Loucy (cell line): ENCODE measurements at regions not wholly inside any gene's neighbourhood (a gene's known extent, or its start where the extent isn't known, plus 50 kb on each side); places are given as distances from the start of the nearest gene placed in this dataset.

Experiments used
- H2AFZ ChIP-seq: fragments of 200-600 bp; sonication (generic); 2 replicates; pipeline ENCODE4 v1.6.0; 2016; ENCODE audit warnings: antibody characterized with exemption, mild to moderate bottlenecking, low read length, moderate library complexity
- H3F3A ChIP-seq: fragments of 200-600 bp; 2 replicates; pipeline ENCODE4 v1.6.0; 2016; ENCODE audit warnings: antibody characterized with exemption, low read depth, mild to moderate bottlenecking
- H3K27me3 ChIP-seq: fragments of 200-600 bp; sonication (generic); 2 replicates; pipeline ENCODE4 v1.6.1; 2014; ENCODE audit warnings: low read length, mild to moderate bottlenecking; ENCODE audit not compliant: insufficient read depth, poor library complexity, severe bottlenecking
- H3K36me3 ChIP-seq: fragments of 200-600 bp; sonication (generic); 2 replicates; pipeline ENCODE4 v1.6.1; 2016; ENCODE audit warnings: low read length; ENCODE audit not compliant: insufficient read depth
- H3K4me1 ChIP-seq: fragments of 200-600 bp; sonication (generic); 2 replicates; pipeline ENCODE4 v1.5.1; 2014; ENCODE audit warnings: low read length, mild to moderate bottlenecking; ENCODE audit not compliant: insufficient read depth, poor library complexity, severe bottlenecking
- H3K4me2 ChIP-seq: fragments of 200-600 bp; sonication (generic); 2 replicates; pipeline ENCODE4 v1.6.0; 2014; ENCODE audit warnings: antibody characterized with exemption, low read length, low read depth, mild to moderate bottlenecking; ENCODE audit not compliant: poor library complexity, severe bottlenecking
- H3K4me3 ChIP-seq: fragments of 200-600 bp; sonication (generic); 2 replicates; pipeline ENCODE4 v1.5.1; 2014; ENCODE audit warnings: low read length, mild to moderate bottlenecking, mixed read lengths; ENCODE audit not compliant: poor library complexity, severe bottlenecking
- H3K79me2 ChIP-seq: fragments of 200-600 bp; sonication (generic); 2 replicates; pipeline ENCODE4 v1.6.1; 2014; ENCODE audit warnings: low read length; ENCODE audit not compliant: insufficient read depth
- H3K9ac ChIP-seq: fragments of 200-600 bp; sonication (generic); 2 replicates; pipeline ENCODE4 v1.6.0; 2014; ENCODE audit warnings: mild to moderate bottlenecking, low read depth, low read length, moderate library complexity; ENCODE audit not compliant: poor library complexity, severe bottlenecking
- H3K9me2 ChIP-seq: fragments of 200-600 bp; sonication (generic); replicated peaks from 2 replicates; pipeline ENCODE4 v1.6.1; 2016; ENCODE audit warnings: low read depth, low read length, mixed read lengths
- H3K9me3 ChIP-seq: fragments of 200-600 bp; sonication (generic); 2 replicates; pipeline ENCODE4 v1.6.1; 2014; ENCODE audit warnings: mild to moderate bottlenecking, antibody characterized with exemption, low read length, low read depth; ENCODE audit not compliant: insufficient read depth
- H4K20me1 ChIP-seq: fragments of 200-600 bp; sonication (generic); 2 replicates; pipeline ENCODE4 v1.6.0; 2014; ENCODE audit warnings: antibody characterized with exemption, low read length, mild to moderate bottlenecking; ENCODE audit not compliant: insufficient read depth, poor library complexity, severe bottlenecking
- EZH2phosphoT487 ChIP-seq: fragments of 200-600 bp; IDR thresholded peaks from 2 replicates; pipeline ENCODE4 v1.6.1; 2018; ENCODE audit warnings: antibody characterized with exemption, mild to moderate bottlenecking, moderate library complexity, borderline replicate concordance
- TF ChIP-seq, protein P1 (sequence below): fragments of 200-600 bp; sonication (generic); conservative IDR thresholded peaks from 2 replicates; pipeline ENCODE4 v1.5.1; 2014; ENCODE audit warnings: mild to moderate bottlenecking, antibody characterized with exemption, low read length

DNA sequence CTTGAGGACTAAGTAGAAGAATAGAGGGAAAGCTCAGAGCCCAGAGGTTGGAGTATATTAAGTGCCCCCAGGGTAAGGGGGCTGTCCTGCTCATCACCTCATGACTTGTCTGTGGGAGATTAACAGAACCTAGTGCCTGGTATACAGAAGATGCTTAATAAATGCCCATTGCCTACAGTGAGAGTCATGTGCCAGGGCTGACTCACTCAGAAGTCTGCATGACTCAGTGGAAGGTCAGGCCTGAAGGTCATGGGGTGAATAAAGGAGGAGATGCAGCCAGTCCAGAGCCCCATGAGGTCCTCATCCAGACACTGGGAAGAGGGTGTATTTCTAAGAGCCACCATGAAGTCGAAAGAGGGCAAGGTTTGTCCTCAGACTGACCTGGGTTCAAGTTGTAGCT lies 62.5 kb upstream of the TLE3 start:
- H3K9me3 ChIP-seq = no peaks in the 10 kb centered on the region
- no peak overlapping the region for H3K4me3 ChIP-seq
- no peak overlapping the region for H3K4me2 ChIP-seq
- no peaks in the 10 kb centered on the region for H3K36me3 ChIP-seq
- H3F3A ChIP-seq = no peaks in the 10 kb centered on the region
- no peak for TF ChIP-seq EZH2phosphoT487
- TF ChIP-seq, protein P1, sequence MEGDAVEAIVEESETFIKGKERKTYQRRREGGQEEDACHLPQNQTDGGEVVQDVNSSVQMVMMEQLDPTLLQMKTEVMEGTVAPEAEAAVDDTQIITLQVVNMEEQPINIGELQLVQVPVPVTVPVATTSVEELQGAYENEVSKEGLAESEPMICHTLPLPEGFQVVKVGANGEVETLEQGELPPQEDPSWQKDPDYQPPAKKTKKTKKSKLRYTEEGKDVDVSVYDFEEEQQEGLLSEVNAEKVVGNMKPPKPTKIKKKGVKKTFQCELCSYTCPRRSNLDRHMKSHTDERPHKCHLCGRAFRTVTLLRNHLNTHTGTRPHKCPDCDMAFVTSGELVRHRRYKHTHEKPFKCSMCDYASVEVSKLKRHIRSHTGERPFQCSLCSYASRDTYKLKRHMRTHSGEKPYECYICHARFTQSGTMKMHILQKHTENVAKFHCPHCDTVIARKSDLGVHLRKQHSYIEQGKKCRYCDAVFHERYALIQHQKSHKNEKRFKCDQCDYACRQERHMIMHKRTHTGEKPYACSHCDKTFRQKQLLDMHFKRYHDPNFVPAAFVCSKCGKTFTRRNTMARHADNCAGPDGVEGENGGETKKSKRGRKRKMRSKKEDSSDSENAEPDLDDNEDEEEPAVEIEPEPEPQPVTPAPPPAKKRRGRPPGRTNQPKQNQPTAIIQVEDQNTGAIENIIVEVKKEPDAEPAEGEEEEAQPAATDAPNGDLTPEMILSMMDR = no peak
- no peaks in the 10 kb centered on the region for H4K20me1 ChIP-seq
- no peak overlapping the region for H2AFZ ChIP-seq
- H3K9me2 ChIP-seq = no peaks in the 10 kb centered on the region
- no peak overlapping the region for H3K9ac ChIP-seq
- peaks cover 16% of the 10 kb centered on the region for H3K4me1 ChIP-seq
- no peaks in the 10 kb centered on the region for H3K79me2 ChIP-seq
- H3K27me3 ChIP-seq = no peaks in the 10 kb centered on the region

DNA sequence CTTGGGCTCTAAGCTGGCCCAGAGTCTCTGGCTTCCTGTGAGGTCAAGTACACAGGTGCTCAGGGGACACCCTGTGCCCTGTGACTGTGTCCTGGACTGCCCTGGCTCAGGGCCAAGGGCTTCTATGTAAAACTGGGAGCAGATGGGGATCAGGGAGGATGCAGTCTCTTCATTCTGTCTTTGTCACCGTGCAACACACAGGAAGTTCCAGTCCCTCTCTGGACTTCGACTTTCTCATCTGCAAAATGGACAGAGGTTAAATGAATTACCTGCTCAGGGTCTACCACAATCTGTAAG lies 61.9 kb upstream of the TLE3 start:
- Histone ChIP-seq H3K4me2 (no peak overlapping the region), H3K9me3 (no peaks in the 10 kb centered on the region), H3K9me2 (no peaks in the 10 kb centered on the region), H3K79me2 (no peaks in the 10 kb centered on the region), H3K36me3 (no peaks in the 10 kb centered on the region), H2AFZ (no peak overlapping the region), H3K27me3 (no peaks in the 10 kb centered on the region), H4K20me1 (no peaks in the 10 kb centered on the region), H3K9ac (no peak overlapping the region), H3K4me1 (peaks cover 22% of the 10 kb centered on the region), H3K4me3 (no peak overlapping the region), H3F3A (no peaks in the 10 kb centered on the region)
- TF ChIP-seq, protein P1 = no peak
- no peak for TF ChIP-seq EZH2phosphoT487

DNA sequence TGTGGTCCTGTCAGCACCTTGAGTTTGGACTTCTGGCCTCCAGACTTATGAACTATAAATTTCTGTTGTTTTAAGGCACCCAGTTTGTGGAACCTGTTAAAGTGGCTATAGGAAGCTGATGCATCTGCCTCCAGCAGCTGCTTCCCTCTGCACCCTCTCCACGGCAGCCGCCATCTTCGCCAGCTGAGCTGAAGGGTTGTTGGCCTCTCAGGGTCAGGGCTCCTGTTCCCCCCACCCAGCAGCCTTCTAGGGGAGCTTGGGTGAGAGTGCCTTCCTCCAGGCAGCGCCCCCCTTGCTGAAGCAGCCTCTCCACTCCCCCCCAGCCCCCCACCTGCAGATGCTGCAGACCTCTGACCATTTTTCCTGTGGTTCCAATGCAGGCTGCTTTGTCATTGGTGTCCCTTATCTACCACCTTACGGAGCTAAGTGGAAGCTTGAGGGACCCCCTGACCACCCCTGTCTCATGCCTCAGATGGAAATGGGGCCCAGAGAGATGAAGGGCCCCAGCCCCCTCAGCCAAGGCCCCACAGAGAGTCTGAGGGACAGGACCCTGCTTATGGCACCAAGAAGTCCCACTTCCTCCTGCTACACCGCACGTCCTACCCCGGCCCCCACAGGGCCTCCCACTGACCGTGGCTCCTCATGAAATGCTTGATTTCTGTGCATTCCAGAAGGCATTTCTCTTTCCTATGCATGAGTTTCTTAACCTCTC lies 61.4 kb upstream of the TLE3 start:
- Histone ChIP-seq H2AFZ (no peak overlapping the region), H3K9ac (no peak overlapping the region), H3K4me3 (no peak overlapping the region), H4K20me1 (no peaks in the 10 kb centered on the region), H3K36me3 (no peaks in the 10 kb centered on the region), H3K9me3 (no peaks in the 10 kb centered on the region), H3K27me3 (no peaks in the 10 kb centered on the region), H3K4me1 (peaks cover 26% of the 10 kb centered on the region), H3K79me2 (no peaks in the 10 kb centered on the region), H3K4me2 (no peak overlapping the region), H3K9me2 (no peaks in the 10 kb centered on the region), H3F3A (no peaks in the 10 kb centered on the region)
- TF ChIP-seq EZH2phosphoT487 = no peak
- TF ChIP-seq, protein P1 = no peak
